Testis (tissue), 2 donors: ENCODE measurements at regions not wholly inside any gene's neighbourhood (a gene's known extent, or its start where the extent isn't known, plus 50 kb on each side); places are given as distances from the start of the nearest gene placed in this dataset.

Experiments
- DNase-seq: peaks from one replicate; pipeline ENCODE4 v3.0.0-alpha.2; 2019
- H3K27ac ChIP-seq, 2 donors: fragments of 200-600 bp; sonication (generic); one replicate each; pipeline ENCODE4 v1.5.1; 2019
- H3K27me3 ChIP-seq: fragments of 200-600 bp; sonication (generic); one replicate; pipeline ENCODE4 v1.5.1; 2019
- H3K36me3 ChIP-seq: fragments of 200-600 bp; sonication (generic); one replicate; pipeline ENCODE4 v1.5.1; 2017; ENCODE audit warnings: low read depth; ENCODE audit errors: missing control alignments
- H3K4me1 ChIP-seq: fragments of 200-600 bp; sonication (generic); one replicate; pipeline ENCODE4 v1.5.1; 2019
- H3K4me3 ChIP-seq, 2 donors: fragments of 200-600 bp; sonication (generic); one replicate each; pipeline ENCODE4 v1.5.1; 2017 to 2019
- H3K9me3 ChIP-seq: fragments of 200-600 bp; sonication (generic); one replicate; pipeline ENCODE4 v1.5.1; 2017
- POLR2A ChIP-seq: fragments of 450-650 bp; IDR thresholded peaks from one replicate; pipeline ENCODE4 v1.6.1; 2017; ENCODE audit warnings: antibody characterized with exemption, mild to moderate bottlenecking, moderate library complexity
- WGBS, 2 donors: methylation state at CpG; one replicate each; pipeline ENCODE4 v1.1.5; 2018; 5-methylcytosine and 5-hydroxymethylcytosine counted together
- intact Hi-C: fragments of 100-400 bp; cut with DNase I; formaldehyde crosslinking; loops from one replicate; pipeline ENCODE4 v1.15.1; 2023; ENCODE audit warnings: low total_unique reads
- TF ChIP-seq, protein P1 (sequence below), 3 experiments: fragments of 450-650 bp in 2 of 3; fragments of 200-600 bp in 1 of 3; sonication (generic) in 1 of 3; IDR thresholded peaks; one replicate each; pipeline ENCODE4 v1.5.1; 2016 to 2019; ENCODE audit warnings: antibody characterized with exemption in 3 of 3, mild to moderate bottlenecking in 2 of 3, moderate library complexity in 1 of 3

DNA sequence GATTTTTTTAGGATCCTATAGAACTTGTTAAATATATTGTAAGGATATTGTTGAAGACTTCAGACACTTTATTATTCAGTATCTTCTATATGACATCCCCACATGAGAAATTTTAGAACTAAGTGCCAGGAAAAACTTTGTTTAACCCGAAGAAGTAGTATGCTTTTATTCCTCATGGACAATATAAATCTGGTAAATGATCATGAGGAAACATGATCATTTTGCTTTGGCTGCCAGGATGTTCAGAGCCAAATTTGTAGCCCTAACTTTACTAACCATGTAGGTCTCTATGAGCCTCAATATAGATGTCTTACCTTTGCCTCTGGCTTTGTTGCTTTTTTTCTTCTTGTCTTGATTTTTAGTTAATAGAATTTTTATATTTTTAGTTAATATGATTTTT is 77.8 kb upstream of the TEX13D start:
- Histone ChIP-seq H3K27me3 (no peaks in the 10 kb centered on the region), H3K36me3 (no peaks in the 10 kb centered on the region), H3K27ac (no peak overlapping the region), H3K4me1 (no peaks in the 10 kb centered on the region), H3K4me3 (no peak overlapping the region), H3K9me3 (no peaks in the 10 kb centered on the region)
- TF ChIP-seq POLR2A: no peak
- TF ChIP-seq, protein P1, sequence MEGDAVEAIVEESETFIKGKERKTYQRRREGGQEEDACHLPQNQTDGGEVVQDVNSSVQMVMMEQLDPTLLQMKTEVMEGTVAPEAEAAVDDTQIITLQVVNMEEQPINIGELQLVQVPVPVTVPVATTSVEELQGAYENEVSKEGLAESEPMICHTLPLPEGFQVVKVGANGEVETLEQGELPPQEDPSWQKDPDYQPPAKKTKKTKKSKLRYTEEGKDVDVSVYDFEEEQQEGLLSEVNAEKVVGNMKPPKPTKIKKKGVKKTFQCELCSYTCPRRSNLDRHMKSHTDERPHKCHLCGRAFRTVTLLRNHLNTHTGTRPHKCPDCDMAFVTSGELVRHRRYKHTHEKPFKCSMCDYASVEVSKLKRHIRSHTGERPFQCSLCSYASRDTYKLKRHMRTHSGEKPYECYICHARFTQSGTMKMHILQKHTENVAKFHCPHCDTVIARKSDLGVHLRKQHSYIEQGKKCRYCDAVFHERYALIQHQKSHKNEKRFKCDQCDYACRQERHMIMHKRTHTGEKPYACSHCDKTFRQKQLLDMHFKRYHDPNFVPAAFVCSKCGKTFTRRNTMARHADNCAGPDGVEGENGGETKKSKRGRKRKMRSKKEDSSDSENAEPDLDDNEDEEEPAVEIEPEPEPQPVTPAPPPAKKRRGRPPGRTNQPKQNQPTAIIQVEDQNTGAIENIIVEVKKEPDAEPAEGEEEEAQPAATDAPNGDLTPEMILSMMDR (IDR thresholded peaks at IDR 0.05): no peak
- WGBS, 2 donors: 68 to 73% methylated on average over 1 of the region's 1 CpG
- no peak for DNase-seq
- intact Hi-C loops: no loop called here

DNA sequence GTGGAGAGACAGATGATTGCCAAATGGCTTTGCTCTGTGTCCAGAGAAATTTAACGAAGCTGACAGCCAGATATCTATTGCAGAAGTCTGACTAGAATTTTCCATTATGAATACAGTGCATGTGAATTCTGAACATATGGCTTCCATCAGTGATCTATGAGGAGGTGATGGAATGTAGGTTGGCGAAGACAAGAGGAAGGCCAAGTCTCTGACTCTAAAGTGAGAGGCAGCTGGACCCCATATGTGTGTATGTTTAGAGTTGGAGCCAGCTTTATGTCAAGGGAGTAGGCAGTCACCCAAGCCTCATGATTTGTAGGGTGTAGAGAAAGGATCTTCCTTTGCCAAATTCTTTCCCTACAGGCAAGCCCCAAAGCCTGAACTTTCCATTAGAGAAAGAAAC is 76.2 kb upstream of the TEX13D start:
- no peak for TF ChIP-seq POLR2A
- TF ChIP-seq, protein P1 (IDR thresholded peaks at IDR 0.05): no peak
- DNase-seq: no peak
- Histone ChIP-seq H3K9me3 (no peaks in the 10 kb centered on the region), H3K4me1 (no peaks in the 10 kb centered on the region), H3K36me3 (no peaks in the 10 kb centered on the region), H3K27me3 (no peaks in the 10 kb centered on the region), H3K4me3 (no peak overlapping the region), H3K27ac (no peak overlapping the region)
- intact Hi-C loops: no loop called here
- 36 to 46% methylated on average over 2 of the region's 2 CpGs for WGBS, 2 donors

DNA sequence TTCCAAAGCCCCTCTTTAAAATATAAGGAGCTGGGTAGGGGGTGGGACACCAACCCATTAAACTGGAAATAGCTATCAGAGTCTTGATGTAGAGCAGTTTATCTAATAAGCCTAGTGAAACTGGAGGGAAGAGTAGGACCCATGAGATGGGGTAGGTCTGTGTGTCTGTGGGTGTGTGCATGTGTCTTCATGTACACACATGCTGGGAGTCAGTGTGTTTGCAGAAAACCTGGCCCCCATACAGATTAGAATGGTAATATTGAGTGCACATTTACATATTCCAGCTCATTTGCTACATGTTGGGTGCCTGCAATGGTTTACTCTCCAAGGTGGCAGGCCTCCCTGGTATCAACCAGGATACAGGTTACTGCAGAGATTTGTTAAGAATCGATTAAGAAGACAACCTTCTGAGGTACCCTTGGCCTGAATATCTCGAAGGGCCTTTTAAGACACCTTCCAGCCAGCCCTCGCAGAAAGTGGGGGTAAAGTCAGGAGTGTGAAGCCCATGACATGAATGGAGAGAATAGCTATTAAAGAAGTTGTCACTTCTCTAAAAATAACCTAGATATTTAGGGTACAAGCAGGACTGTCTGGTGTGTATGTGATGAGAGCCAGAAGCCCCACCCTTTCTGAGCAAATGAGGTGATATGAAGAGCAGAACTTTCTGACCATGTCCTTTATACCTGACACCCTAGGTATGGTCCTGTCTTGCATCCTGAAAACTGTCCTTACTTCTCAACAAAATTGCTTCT is 75.7 kb upstream of the TEX13D start:
- Histone ChIP-seq H3K4me3 (no peak overlapping the region), H3K9me3 (no peaks in the 10 kb centered on the region), H3K27me3 (no peaks in the 10 kb centered on the region), H3K4me1 (no peaks in the 10 kb centered on the region), H3K36me3 (no peaks in the 10 kb centered on the region), H3K27ac (no peak overlapping the region)
- TF ChIP-seq, protein P1 (IDR thresholded peaks at IDR 0.05): no peak
- TF ChIP-seq POLR2A: no peak
- 76 to 79% methylated on average over 3 of the region's 3 CpGs for WGBS, 2 donors
- no peak for DNase-seq
- intact Hi-C loops: no loop called here

DNA sequence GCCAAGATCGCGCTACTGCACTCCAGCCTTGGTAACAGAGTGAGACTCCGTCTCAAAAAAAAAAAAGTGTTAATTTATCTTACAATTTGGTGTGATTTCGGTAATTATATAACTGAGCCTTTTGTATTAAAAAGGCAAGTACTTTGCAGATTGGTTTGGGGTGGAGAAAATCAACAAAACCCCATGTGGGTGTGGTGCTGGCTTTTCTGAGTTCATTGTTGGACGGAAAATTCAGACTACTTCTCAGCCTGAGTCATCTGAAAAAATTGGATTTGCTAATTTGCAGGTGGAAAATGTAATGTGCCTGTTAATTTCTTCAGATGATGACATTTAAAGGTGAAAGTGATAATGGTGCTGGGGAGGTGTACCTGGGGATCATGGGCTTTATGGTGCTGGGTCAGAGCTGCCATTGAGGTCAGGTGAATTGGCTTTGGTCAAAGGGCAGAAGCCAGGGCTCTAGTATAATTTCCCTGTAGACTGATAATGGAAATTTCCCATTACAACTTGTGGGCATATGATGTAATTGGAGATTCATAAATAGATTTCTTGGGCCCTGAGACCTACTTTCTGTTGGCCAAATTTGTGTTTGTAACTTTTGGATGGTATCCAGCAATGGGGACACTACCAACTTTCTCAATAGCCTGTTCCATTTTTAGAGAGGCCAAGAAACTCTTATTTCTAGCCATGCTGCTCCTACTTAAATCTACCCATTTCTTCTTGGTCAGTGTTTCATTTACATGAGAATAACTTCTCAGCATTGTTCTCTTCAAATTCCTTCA is 74.3 kb upstream of the TEX13D start:
- H3K36me3 ChIP-seq: no peaks in the 10 kb centered on the region
- no peak for TF ChIP-seq POLR2A
- TF ChIP-seq, protein P1 (IDR thresholded peaks at IDR 0.05): no peak
- H3K4me3 ChIP-seq: no peak overlapping the region
- WGBS, 2 donors: 91 to 98% methylated on average over 5 of the region's 5 CpGs
- no peak for DNase-seq
- H3K9me3 ChIP-seq: no peaks in the 10 kb centered on the region
- no peaks in the 10 kb centered on the region for H3K27me3 ChIP-seq
- H3K4me1 ChIP-seq: no peaks in the 10 kb centered on the region
- intact Hi-C loops: no loop called here
- H3K27ac ChIP-seq: no peak overlapping the region
